SU-DHL-6 (cell line): ENCODE measurements at regions not wholly inside any gene's neighbourhood (a gene's known extent, or its start where the extent isn't known, plus 50 kb on each side); places are given as distances from the start of the nearest gene placed in this dataset.

ENCODE experiments used
- EZH2phosphoT487 ChIP-seq: fragments of 200-600 bp; sonication (generic), shearing (Covaris generic); conservative IDR thresholded peaks from 2 replicates; pipeline ENCODE4 v1.6.1; 2018; ENCODE audit warnings: mild to moderate bottlenecking, antibody characterized with exemption, low read length, moderate library complexity, mixed read lengths
- TF ChIP-seq, protein P1 (sequence below): fragments of 200-600 bp; sonication (generic); IDR thresholded peaks from one replicate; pipeline ENCODE4 v1.5.1; 2017; ENCODE audit warnings: antibody characterized with exemption, mild to moderate bottlenecking, low read length, moderate library complexity; ENCODE audit not compliant: insufficient read depth, poor library complexity, severe bottlenecking

DNA sequence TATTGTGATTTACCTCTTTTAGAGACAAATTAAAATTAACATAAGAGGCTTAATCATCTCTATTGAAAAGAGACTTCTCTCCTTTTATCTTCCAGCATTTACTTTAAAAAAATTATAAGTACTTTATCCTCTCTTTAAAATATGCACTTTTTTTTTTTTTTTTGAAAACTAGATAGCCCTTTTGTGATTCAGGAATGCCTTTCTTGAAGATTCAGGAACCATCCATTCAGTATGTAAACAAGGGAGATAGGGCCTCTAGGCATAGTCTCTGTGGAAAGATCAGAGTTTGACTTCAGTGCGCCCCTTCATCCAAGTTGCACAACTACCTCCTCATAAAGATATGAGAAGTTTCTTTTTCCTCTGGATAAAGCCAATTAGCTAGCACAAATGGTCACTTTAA lies 1163.7 kb downstream of the SI start:
- TF ChIP-seq, protein P1, sequence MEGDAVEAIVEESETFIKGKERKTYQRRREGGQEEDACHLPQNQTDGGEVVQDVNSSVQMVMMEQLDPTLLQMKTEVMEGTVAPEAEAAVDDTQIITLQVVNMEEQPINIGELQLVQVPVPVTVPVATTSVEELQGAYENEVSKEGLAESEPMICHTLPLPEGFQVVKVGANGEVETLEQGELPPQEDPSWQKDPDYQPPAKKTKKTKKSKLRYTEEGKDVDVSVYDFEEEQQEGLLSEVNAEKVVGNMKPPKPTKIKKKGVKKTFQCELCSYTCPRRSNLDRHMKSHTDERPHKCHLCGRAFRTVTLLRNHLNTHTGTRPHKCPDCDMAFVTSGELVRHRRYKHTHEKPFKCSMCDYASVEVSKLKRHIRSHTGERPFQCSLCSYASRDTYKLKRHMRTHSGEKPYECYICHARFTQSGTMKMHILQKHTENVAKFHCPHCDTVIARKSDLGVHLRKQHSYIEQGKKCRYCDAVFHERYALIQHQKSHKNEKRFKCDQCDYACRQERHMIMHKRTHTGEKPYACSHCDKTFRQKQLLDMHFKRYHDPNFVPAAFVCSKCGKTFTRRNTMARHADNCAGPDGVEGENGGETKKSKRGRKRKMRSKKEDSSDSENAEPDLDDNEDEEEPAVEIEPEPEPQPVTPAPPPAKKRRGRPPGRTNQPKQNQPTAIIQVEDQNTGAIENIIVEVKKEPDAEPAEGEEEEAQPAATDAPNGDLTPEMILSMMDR = no peak
- TF ChIP-seq EZH2phosphoT487 = no peak
